Smooth muscle cell (in vitro differentiated cells): ENCODE measurements at regions not wholly inside any gene's neighbourhood (a gene's known extent, or its start where the extent isn't known, plus 50 kb on each side); places are given as distances from the start of the nearest gene placed in this dataset.
A peak's percentile ranks its signal among the peaks of the same experiment; 100 is the strongest.

Source experiments
- DNase-seq: peaks from one replicate; lab custom pipeline; 2025; ENCODE audit not compliant: unreplicated experiment; lab: John Stamatoyannopoulos, UW
- H2AFZ ChIP-seq: fragments of 200-600 bp; sonication (generic); 2 replicates; pipeline ENCODE4 v1.6.0; 2016; ENCODE audit warnings: antibody characterized with exemption, low read depth, mild to moderate bottlenecking
- H3F3A ChIP-seq: fragments of 200-600 bp; sonication (generic); 2 replicates; pipeline ENCODE4 v1.6.0; 2017; ENCODE audit warnings: antibody characterized with exemption, low read depth
- H3K27ac ChIP-seq: fragments of 200-600 bp; sonication (generic); 2 replicates; pipeline ENCODE4 v1.5.1; 2016; ENCODE audit warnings: low read depth, mild to moderate bottlenecking
- H3K27me3 ChIP-seq: fragments of 200-600 bp; sonication (generic); 2 replicates; pipeline ENCODE4 v1.6.1; 2016; ENCODE audit warnings: low read depth, mild to moderate bottlenecking
- H3K36me3 ChIP-seq: fragments of 200-600 bp; sonication (generic); 2 replicates; pipeline ENCODE4 v1.5.1; 2016; ENCODE audit warnings: low read depth
- H3K4me1 ChIP-seq: fragments of 200-600 bp; sonication (generic); 2 replicates; pipeline ENCODE4 v1.5.1; 2016; ENCODE audit warnings: low read depth
- H3K4me2 ChIP-seq: fragments of 200-600 bp; sonication (generic); 2 replicates; pipeline ENCODE4 v1.6.0; 2016; ENCODE audit warnings: mild to moderate bottlenecking
- H3K4me3 ChIP-seq: fragments of 200-600 bp; sonication (generic); 2 replicates; pipeline ENCODE4 v1.5.1; 2016; ENCODE audit warnings: mild to moderate bottlenecking
- H3K79me2 ChIP-seq: fragments of 200-600 bp; sonication (generic); 2 replicates; pipeline ENCODE4 v1.6.0; 2016; ENCODE audit warnings: low read depth, mild to moderate bottlenecking
- H3K9ac ChIP-seq: fragments of 200-600 bp; sonication (generic); 2 replicates; pipeline ENCODE4 v1.6.0; 2016; ENCODE audit warnings: low read depth
- H3K9me3 ChIP-seq: fragments of 200-600 bp; sonication (generic); replicated peaks from 2 replicates; pipeline ENCODE4 v1.5.1; 2016; ENCODE audit warnings: low read depth
- H4K20me1 ChIP-seq: fragments of 200-600 bp; sonication (generic); 2 replicates; pipeline ENCODE4 v1.6.0; 2016; ENCODE audit warnings: low read depth
- CTCF ChIP-seq: fragments of 200-600 bp; sonication (generic); IDR thresholded peaks from 2 replicates; pipeline ENCODE4 v1.5.1; 2017; ENCODE audit warnings: borderline replicate concordance, mild to moderate bottlenecking, antibody characterized with exemption; ENCODE audit not compliant: insufficient read depth, poor library complexity, severe bottlenecking
- WGBS: methylation state at CpG from one replicate; pipeline ENCODE4 v1.1.7; 2016; ENCODE audit warnings: low lambda C conversion rate; 5-methylcytosine and 5-hydroxymethylcytosine counted together

DNA sequence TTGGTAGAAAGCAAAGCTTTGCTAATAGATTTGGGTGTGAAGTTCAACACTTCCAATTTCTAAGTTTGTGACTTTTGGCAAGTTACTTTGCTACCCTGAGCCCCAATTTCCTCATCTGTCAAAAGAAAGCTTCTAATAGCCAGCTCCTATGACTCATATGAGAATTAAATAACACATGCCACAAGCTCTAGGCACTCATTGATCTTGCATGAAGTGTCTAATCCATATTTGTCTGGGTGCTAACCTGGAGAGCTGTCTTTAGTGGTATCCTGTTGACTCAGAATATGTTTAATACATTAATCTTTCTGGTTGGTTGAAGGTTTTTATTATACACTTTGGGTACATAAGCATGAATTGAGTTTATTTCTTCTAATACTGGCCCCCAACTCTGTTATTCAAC lies 188.8 kb downstream of the POSTN start:
- Histone ChIP-seq H3K27me3 (no peaks in the 10 kb centered on the region), H3K79me2 (no peaks in the 10 kb centered on the region), H3F3A (no peaks in the 10 kb centered on the region), H3K4me3 (no peak overlapping the region), H3K36me3 (no peaks in the 10 kb centered on the region), H2AFZ (no peak overlapping the region), H4K20me1 (no peaks in the 10 kb centered on the region), H3K9ac (no peak overlapping the region), H3K9me3 (no peaks in the 10 kb centered on the region), H3K4me1 (no peaks in the 10 kb centered on the region), H3K27ac (no peak overlapping the region), H3K4me2 (peak overlapping the region; percentile 43)
- no peak for DNase-seq
- TF ChIP-seq CTCF, result no peak

DNA sequence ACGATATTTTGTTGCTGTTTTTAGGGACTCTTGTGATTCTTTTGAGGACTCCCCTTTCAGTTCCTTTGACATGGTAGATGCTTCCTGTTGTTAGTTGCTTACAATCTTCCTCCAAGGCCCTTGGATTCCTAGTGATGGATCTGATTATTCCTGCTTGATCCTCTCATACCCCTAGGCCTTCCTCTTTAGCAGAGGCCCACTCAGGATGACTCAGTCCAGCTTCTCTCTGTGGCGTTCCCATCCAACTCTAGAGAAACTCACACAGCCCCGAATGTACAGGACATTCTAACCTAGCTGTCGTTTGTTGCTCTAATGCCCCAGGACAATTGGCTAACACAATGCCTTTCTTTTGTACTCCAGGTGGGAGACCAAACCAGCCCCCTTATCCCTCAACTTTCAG lies 191.4 kb downstream of the POSTN start:
- Histone ChIP-seq H3K4me1 (no peaks in the 10 kb centered on the region), H3K79me2 (no peaks in the 10 kb centered on the region), H4K20me1 (no peaks in the 10 kb centered on the region), H3K9me3 (no peaks in the 10 kb centered on the region), H3K36me3 (no peaks in the 10 kb centered on the region), H3K4me3 (no peak overlapping the region), H2AFZ (peak overlapping the region; percentile 73), H3K4me2 (no peak overlapping the region), H3F3A (no peaks in the 10 kb centered on the region), H3K27me3 (no peaks in the 10 kb centered on the region), H3K9ac (no peak overlapping the region), H3K27ac (no peak overlapping the region)
- no peak for DNase-seq
- no peak for TF ChIP-seq CTCF
- 66% methylated on average over 4 of the region's 4 CpGs for WGBS

GRCh38 chr13:37406031-37406430 lies 192.5 kb downstream of the POSTN start:
- no peak overlapping the region for H3K4me2 ChIP-seq
- H3K4me1 ChIP-seq, result no peaks in the 10 kb centered on the region
- no peaks in the 10 kb centered on the region for H3K9me3 ChIP-seq
- H3K9ac ChIP-seq, result no peak overlapping the region
- H4K20me1 ChIP-seq, result no peaks in the 10 kb centered on the region
- no peak overlapping the region for H2AFZ ChIP-seq
- H3K27me3 ChIP-seq, result no peaks in the 10 kb centered on the region
- no peak overlapping the region for H3K4me3 ChIP-seq
- H3K79me2 ChIP-seq, result no peaks in the 10 kb centered on the region
- H3F3A ChIP-seq, result no peaks in the 10 kb centered on the region
- no peak overlapping the region for H3K27ac ChIP-seq
- H3K36me3 ChIP-seq, result no peaks in the 10 kb centered on the region
- TF ChIP-seq CTCF, result no peak
- WGBS, result 82% methylated on average over 1 of the region's 1 CpG
- DNase-seq, result no peak

DNA sequence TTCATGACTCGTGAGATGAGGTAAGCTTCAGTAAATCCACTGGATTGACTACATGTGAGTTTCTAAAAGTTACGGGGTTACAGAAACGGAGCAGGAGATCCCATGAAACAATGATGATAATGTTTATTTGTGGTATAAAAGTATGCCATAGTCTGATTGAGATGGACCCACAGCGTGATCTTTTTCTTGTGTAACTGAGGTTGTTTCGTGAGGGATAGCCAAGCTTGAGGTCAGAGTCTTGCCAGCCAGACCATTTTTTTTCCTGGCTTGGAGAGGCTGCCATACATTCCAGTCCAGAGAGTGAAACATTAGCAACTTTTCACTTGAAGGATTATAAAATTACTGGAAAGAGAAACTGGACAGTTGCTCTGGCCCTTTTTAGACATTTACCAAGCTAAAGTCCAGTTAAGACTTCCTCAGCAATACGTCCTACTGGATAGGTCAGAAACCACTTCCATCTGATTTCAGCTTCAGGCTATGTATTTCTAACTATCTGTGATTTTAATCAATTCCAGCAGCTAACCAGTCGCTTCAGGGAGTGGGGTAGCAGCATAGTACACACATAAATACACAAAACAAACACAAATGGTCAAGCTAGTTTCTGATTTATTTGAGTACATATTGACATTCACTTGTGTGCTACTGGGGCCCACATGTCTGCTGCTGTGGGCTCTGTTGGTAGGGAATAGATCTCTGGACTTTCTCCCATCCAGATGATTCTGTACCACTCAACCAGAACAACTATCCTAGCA lies 194.6 kb downstream of the POSTN start:
- no peak overlapping the region for H3K9ac ChIP-seq
- H3K36me3 ChIP-seq, result no peaks in the 10 kb centered on the region
- peak overlapping the region; percentile 21 for H3K27ac ChIP-seq
- WGBS, result 49% methylated on average over 7 of the region's 7 CpGs
- H3K4me3 ChIP-seq, result no peak overlapping the region
- H3K79me2 ChIP-seq, result no peaks in the 10 kb centered on the region
- H4K20me1 ChIP-seq, result no peaks in the 10 kb centered on the region
- H2AFZ ChIP-seq, result peak overlapping the region; percentile 55
- H3K4me1 ChIP-seq, result no peaks in the 10 kb centered on the region
- H3K4me2 ChIP-seq, result peak overlapping the region; percentile 37
- no peak for DNase-seq
- no peaks in the 10 kb centered on the region for H3K27me3 ChIP-seq
- no peak for TF ChIP-seq CTCF
- no peaks in the 10 kb centered on the region for H3K9me3 ChIP-seq
- H3F3A ChIP-seq, result no peaks in the 10 kb centered on the region
